Activated naive CD8-positive, alpha-beta T cell treated with anti-CD3 and anti-CD28 coated beads, Interleukin-2, amount 50 U/mL, for 16 hours (primary cell): ENCODE measurements at regions not wholly inside any gene's neighbourhood (a gene's known extent, or its start where the extent isn't known, plus 50 kb on each side); places are given as distances from the start of the nearest gene placed in this dataset.
"Not testable (repeated sequence)": the region's sequence is repeated elsewhere in the genome, so short reads cannot be mapped to it uniquely, and the experiment has no call there.

Experiments used
- DNase-seq: peaks from one replicate; pipeline ENCODE4 v3.0.0-alpha.2; 2020; ENCODE audit warnings: low read depth, low spot score

GRCh38 chr3:125810010-125810409, 159.0 kb upstream of the ROPN1B start:
- not testable (repeated sequence) for DNase-seq

DNA sequence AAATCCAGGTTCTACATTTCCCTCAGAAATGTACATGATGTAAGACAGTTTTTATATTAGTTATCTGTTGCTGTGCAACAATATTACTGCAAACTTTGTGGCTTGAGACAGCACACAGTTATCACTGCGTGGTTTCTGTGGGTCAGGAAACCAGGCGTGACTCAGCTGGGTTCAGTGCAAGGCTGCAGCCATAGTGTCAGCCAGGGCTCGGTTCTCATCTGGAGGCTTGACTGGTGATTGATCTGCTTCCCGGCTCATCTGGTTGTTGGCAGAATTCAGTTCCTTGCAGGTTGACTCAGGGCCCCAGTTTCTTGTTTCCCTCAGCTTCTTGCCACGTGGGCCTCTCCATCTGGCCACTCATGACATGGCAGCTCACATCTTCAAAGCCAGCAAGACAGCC, 146.8 kb upstream of the ROPN1B start:
- not testable (repeated sequence) for DNase-seq

- DNase-seq, result not testable (repeated sequence)
Observed at GRCh38 chr3:125831005-125831750, 137.8 kb upstream of the ROPN1B start.

- not testable (repeated sequence) for DNase-seq
Observed at GRCh38 chr3:125835562-125835961, 133.4 kb upstream of the ROPN1B start.

GRCh38 chr3:125836011-125836551, 132.9 kb upstream of the ROPN1B start:
- not testable (repeated sequence) for DNase-seq

DNA sequence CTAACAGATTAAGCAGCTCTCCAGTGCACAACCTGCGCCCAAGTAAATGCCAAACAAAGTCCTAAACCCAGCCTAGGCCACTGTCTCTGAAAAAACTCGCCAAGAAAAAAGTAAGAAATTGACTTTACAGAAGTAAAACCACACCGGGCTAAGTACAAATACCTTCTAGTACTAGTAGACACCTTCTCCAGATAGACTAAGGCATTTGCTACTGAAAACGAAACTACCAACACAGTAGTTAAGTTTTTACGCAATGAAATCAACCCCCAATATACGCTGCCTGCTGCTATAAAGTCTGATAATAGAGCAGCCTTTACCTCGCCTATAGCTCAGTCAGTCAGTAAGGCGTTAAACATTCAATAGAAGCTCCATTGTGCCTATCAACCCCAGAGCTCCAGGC, 132.2 kb upstream of the ROPN1B start:
- not testable (repeated sequence) for DNase-seq

GRCh38 chr3:125838857-125839256, 130.1 kb upstream of the ROPN1B start:
- not testable (repeated sequence) for DNase-seq

GRCh38 chr3:125840465-125840864, 128.5 kb upstream of the ROPN1B start:
- DNase-seq, result not testable (repeated sequence)

DNA sequence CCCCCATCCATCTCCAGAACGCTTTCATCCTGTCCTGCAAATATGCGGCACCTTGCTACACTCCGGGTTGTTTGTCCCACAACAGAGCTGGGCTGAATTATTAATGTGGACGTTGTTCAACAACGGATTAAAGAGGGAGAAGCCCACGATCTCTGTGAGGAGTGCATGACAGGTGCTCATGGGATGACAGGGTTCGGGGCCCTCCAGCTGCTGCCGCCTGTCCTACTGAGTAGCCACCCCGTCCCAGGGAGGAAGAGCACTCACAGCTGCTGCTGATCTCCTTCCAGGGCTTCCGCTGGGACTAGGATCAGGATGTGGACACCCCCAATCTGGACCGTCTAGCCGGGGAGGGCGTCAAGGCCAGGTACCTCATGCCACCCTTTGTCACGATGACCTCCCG, 121.0 kb upstream of the ROPN1B start:
- DNase-seq, result not testable (repeated sequence)

GRCh38 chr3:125855006-125855405, 114.0 kb upstream of the ROPN1B start:
- not testable (repeated sequence) for DNase-seq

GRCh38 chr3:125860547-125860946, 108.4 kb upstream of the ROPN1B start:
- not testable (repeated sequence) for DNase-seq

GRCh38 chr3:125862841-125863254, 106.1 kb upstream of the ROPN1B start:
- not testable (repeated sequence) for DNase-seq

DNA sequence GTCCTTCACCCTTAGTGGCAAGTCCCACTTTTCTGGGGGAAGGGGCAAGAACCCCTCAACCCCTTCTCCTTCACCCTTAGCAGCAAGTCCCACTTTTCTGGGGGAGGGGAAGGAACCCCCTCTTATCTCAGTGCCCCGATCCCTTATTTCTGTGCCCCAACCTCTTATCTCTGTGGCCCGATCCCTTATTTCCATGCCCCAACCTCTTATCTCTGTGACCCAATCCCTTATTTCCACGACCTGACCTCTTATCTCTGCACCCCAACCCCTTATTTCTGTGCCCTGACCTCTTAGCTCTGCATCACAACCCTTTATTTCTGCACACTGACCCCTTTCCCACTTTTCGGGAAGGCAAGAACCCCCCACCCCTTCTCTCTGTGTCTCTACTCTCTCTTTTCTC, 104.4 kb upstream of the ROPN1B start:
- not testable (repeated sequence) for DNase-seq

DNA sequence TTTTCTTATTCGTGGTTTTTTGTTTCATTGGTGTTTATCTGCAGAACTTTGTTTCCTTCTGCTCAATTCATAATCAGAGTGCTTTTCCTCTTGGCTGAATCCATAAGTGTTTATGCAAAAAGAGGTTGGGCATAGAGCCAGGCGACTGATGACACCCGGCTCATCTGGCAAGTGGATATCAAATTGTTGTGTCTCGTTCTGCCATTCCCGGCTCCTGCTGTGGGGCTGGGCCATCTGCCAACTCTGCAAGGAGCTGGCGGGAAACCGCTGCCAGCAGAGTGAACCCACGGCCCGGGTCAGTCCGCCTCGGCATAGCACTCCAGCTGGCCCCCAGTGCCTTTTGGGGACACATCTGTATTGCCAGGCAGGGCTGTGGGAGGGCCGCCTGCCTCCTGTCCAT, 83.0 kb upstream of the ROPN1B start:
- DNase-seq, result not testable (repeated sequence)

GRCh38 chr3:125899181-125899580, 69.8 kb upstream of the ROPN1B start:
- DNase-seq, result not testable (repeated sequence)

DNA sequence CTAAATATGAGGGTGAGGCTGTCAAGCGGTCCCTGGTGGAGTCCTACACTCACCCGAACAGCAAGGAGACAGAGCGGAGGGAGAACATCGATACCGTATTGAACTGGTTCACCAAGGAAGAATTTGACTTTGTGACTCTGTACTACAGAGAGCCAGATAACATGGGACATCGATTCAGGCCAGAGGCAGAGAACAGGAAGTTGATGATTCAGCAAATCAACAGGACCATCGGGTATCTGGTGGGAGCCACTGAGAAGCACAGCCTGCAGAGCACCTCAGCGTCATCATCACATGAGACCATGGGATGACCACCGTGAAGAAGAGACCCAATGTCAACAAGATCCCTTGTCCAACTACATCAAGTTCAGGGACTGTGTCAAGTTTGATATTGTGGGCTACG, 67.5 kb upstream of the ROPN1B start:
- DNase-seq, result not testable (repeated sequence)

DNA sequence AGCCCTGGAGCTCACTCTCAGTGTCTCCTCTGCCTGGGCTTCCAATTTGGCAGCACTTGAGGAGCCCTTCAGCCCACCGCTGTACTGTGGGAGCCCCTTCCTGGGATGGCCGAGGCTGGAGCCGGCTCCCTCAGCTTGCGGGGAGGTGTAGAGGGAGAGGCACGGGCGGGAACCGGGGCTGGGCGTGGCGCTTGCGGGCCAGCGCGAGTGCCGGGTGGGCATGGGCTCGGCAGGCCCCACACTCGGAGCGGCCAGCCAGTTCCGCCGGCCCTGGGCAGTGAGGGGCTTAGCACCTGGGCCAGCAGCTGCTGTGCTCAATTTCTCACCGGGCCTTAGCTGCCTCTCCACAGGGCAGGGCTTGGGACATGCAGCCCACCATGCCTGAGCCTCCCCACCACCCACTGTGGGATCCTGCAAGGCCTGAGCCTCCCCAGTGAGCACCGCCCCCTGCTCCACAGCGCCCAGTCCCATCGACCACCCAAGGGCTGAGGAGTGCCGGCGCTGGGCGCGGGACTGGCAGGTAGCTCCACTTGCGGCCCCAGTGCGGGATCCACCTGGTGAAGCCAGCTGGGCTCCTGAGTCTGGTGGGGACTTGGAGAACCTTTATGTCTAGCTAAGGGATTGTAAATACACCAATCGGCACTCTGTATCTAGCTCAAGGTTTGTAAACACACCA, 65.1 kb upstream of the ROPN1B start:
- DNase-seq, result not testable (repeated sequence)

DNA sequence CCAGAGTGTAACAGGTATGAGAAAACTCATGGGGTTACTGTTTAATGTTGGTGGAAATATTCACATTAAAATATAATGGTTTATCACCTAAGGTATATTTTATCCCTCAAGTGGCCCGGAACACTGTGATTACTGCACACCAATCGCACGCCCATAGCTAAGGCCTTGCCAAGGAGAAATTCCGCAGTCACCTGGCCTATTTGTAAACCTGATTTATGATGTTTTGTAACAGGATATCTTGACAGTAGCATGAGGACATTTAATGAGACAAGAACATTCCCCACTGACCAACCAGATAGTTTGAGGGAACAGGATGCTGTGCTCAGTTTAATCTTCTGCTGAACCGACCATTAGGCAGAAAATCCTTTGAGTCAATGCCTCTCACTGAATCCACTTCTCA, 61.7 kb upstream of the ROPN1B start:
- not testable (repeated sequence) for DNase-seq

- not testable (repeated sequence) for DNase-seq
Observed at GRCh38 chr3:125910851-125911250, 58.1 kb upstream of the ROPN1B start.

DNA sequence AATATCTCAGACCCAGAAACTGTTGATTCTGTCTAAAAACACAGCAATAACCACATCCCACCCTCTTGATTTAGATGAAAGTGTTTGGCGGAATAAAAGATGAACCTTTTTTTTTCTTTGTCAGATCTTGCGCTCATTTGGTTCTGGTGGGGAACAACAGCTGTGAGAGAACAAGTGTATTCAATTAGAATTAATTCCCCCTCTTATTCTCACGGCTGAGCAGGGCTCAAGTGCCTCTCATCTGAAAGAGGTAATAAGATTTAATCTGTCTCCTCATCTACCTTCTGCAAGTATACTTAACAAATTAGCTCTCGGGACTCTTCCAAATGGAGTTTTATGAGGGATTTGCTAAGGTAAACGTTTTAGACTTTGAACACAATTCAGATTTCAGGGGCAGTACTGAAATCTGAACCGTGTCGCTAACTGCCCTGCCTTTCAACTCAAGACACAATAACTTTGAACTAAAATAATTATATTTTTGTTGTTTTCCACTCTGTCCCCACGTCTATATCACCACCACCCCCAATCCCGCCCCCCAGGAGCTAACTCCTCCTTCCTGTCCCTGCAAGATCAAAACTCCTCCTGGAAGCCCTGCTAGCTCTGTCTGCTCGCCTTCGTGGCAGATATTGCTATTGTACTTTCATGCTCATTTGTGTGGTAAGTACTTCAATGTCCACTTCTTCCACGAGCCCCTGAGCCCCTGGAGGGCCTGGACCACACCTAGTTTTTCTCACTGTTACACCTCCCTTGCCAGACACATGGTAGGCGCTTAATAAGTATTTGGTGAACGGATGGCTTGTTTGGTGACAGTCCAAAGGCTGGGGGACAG, 54.2 kb upstream of the ROPN1B start:
- not testable (repeated sequence) for DNase-seq

DNA sequence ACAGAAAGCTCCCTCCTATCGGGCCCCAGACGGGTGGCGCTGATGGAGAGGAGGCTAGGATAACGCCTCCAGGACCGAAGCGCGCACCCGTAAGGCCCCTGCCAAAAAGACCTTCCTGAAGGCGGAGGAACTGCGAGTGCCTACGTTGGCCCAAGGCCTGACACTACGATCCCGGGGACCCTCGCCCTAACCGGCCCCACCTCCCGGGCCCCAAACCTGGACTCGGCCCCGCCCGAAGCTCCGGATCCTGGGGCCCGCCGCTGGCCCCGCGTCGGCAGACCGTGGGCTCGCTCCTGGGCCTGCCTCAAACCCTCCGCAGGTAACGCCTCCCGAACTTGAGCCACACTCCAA, 53.6 kb upstream of the ROPN1B start:
- not testable (repeated sequence) for DNase-seq
